GM19035 (cell line): ENCODE measurements at regions not wholly inside any gene's neighbourhood (a gene's known extent, or its start where the extent isn't known, plus 50 kb on each side); places are given as distances from the start of the nearest gene placed in this dataset.
"Not testable (repeated sequence)": the region's sequence is repeated elsewhere in the genome, so short reads cannot be mapped to it uniquely, and the experiment has no call there.

Source experiments
- ATAC-seq: cut with Tn5 transposase; IDR thresholded peaks from one replicate; pipeline ENCODE4 v1.9.1; 2021; ENCODE audit not compliant: unreplicated experiment

GRCh38 chrX:4613651-4614050 lies 900.2 kb upstream of the PRKX start:
- not testable (repeated sequence) for ATAC-seq

GRCh38 chrX:4588893-4589292 lies 875.4 kb upstream of the PRKX start:
- ATAC-seq: no peak

GRCh38 chrX:4588466-4588865 lies 875.0 kb upstream of the PRKX start:
- no peak for ATAC-seq

DNA sequence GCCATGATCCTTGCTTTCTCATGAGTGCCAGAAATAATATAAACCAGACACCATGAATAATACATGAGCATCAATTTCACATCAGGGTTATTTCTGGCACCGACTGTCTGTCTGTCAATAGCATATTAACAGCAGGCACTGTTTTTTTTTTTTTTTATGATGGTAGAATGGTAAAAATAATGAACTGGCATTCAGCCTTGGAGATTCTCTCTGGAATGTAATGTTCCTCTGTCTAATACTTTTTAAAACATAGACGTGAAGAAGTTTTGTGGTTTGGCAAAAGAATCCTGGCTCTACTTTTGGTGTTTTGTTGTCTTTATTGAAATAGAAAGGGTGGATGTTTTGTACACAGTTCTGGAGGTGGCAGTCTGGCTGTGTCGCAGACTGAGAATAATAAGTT lies 874.6 kb upstream of the PRKX start:
- ATAC-seq: no peak

DNA sequence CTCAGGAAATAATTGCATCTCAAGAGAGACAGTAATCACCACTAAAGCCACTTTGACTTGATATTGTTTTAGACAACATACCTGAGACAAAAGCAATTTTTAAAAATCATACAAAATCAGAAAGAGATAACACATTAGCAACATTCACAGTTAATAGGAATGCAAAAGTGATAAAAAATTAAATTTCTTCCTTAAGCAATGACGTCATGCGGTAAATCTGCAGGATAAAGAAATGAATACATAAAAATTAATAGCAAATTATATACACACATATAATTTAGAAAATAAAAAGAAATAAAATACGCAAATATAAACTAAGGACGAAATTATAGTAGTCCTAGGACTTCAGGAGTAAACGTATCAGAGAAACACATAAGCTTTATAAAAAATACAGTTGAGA lies 866.5 kb upstream of the PRKX start:
- ATAC-seq: no peak

GRCh38 chrX:4579480-4579879 lies 866.0 kb upstream of the PRKX start:
- no peak for ATAC-seq

GRCh38 chrX:4572691-4573090 lies 859.2 kb upstream of the PRKX start:
- ATAC-seq: no peak

- no peak for ATAC-seq
These were observed 856.7 kb upstream of the PRKX start for GRCh38 chrX:4570151-4570550.

DNA sequence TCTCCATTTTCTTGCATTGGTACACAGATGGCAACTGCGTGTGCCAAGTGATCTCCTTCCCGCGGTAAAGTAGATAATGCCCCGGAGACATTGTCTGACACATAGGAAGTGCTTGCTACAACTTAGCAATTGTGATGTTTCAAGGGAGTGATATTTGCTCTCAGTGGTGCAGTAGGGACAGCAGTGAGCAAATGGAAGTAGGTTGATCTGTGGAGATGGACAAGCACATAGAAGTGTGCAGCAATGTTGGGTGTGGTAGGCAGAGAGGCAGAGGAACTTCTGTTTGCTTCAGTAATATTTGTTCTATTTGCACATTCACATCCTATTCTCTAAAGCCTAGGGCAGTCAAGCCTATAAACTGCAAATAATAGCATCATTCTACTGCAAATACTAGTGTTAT lies 846.7 kb upstream of the PRKX start:
- no peak for ATAC-seq

DNA sequence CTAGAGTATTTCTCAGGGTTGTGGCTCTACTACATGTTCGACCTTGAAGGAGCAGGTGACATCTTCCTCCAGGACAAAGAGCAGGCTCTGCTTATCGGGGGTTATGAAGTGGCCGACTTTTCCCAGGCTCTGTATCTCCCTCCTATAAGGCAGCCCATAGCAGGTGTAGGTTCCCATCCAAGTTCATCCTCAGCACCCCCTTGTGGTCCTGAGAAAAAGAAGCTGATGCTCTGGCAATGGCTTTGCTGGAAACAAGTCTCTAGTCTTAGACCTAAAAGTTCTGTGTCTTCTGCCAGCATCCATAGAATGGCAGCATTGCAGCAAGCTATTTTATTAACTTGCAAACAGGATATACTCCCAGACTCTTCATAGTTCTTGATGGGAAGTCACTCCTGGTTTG lies 836.6 kb upstream of the PRKX start:
- no peak for ATAC-seq

- no peak for ATAC-seq
These were observed 833.9 kb upstream of the PRKX start for GRCh38 chrX:4547213-4547836.

- ATAC-seq: not testable (repeated sequence)
These were observed 832.7 kb upstream of the PRKX start for GRCh38 chrX:4546178-4546577.

- no peak for ATAC-seq
These were observed 814.8 kb upstream of the PRKX start for GRCh38 chrX:4528247-4528646.

DNA sequence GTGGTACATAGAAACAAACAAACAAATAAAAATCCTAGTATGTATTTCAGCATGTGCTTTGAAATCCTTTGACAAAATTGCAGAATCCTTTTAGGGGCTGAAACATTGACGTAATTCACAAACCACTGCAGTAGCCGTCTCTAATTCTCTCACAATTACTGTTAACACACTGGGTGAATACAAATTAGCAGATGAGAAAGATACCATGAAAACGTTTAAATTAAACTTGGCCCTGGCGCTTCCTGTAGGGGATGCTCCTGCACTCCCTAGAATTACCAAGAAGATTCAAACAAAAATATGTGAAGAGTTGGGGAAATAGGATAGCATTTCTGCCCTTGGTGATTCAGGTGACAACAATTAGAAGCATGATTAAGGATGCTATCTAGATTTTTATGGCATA lies 772.5 kb upstream of the PRKX start:
- ATAC-seq: no peak

- no peak for ATAC-seq
These were observed 770.8 kb upstream of the PRKX start for GRCh38 chrX:4484266-4484665.

DNA sequence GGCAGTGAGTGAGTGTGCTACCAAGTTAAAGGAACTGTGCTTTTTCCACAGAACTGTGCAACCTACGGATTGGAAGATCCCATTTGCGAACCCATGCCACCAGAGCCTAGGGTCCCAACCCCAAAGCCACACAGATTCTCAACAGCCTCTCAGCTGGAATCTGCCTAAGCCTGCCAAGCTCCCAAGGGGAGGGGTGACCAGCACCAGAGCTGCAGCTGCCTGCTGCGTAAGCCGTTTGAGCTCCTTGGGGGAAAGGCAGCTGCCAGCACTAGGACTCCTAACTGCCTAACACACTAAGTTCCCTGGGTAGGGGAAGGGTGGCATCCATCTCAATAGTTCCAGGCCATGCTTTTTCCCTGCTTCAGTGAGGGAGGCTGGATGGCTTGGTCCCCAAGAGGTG lies 738.1 kb upstream of the PRKX start:
- no peak for ATAC-seq

- no peak for ATAC-seq
These were observed 736.7 kb upstream of the PRKX start for GRCh38 chrX:4450177-4450576.

DNA sequence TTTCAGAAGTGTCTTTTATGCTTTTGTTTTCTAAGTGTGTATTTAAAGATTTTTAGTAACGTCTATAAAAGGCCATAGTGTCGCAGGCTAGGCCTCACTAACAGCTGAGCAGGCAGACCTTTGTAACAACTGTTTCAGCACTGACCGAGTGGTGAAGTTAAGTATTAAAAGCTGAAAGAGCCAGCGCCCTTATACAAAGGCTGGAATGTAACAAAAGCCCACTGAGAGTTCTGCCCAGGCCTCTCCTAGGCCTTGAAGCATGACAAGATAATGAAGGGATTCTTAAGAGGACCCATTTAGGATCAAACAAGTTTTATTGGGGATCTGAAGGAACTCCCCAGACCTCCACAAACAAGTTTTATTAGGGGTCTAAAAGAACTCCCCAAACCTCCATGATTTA lies 722.5 kb upstream of the PRKX start:
- no peak for ATAC-seq

GRCh38 chrX:4397471-4397870 lies 684.0 kb upstream of the PRKX start:
- ATAC-seq: no peak

GRCh38 chrX:4382273-4382672 lies 668.8 kb upstream of the PRKX start:
- ATAC-seq: no peak

- ATAC-seq: no peak
These were observed 667.3 kb upstream of the PRKX start for GRCh38 chrX:4380710-4381109.

DNA sequence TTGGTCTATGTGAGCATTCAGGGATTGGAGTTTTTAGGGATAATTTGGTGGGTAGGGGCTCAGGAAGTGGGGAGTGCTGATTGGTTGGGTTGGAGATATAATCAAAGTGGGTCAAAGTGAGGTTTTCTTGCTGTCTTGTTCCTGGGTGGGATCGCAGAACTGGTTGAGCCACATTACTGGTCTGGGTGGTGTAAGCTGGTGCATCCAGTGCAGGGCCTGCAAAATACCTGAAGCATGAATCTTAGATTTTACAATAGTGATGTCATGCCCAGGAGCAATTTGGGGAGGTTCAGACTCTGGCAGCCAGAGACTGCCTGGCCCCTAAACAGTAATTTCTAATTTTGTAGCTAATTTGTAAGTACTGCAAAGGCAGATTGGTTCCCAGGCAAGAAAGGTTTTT lies 665.6 kb upstream of the PRKX start:
- ATAC-seq: no peak

DNA sequence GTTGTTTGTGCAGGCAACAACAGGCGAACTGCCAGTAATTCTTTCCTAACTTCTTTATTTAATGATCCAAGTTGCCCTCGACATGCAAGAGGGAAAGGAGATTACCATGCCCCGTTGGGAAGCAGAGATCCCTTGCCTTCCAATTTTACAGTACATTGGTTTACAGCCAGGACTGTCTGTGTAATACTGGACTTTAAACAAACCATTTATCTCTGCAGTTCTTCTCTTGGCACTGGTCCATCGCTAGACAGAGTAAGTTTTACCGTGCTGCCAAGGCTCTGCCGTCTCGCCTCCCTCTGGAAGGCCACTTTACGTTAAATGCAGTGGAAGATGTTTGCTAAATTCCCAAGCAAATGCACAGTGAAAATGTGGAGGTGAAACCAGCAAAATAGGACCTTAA lies 660.3 kb upstream of the PRKX start:
- no peak for ATAC-seq

- no peak for ATAC-seq
These were observed 645.1 kb upstream of the PRKX start for GRCh38 chrX:4358577-4358976.
